Limb (tissue), 2 donors: ENCODE measurements at regions not wholly inside any gene's neighbourhood (a gene's known extent, or its start where the extent isn't known, plus 50 kb on each side); places are given as distances from the start of the nearest gene placed in this dataset.
"Not testable (repeated sequence)": the region's sequence is repeated elsewhere in the genome, so short reads cannot be mapped to it uniquely, and the experiment has no call there.

Experiments used
- DNase-seq, 2 donors: peaks; one replicate each; pipeline ENCODE4 v3.0.0-alpha.2; 2016; ENCODE audit errors: extremely low spot score in 2 of 2

DNA sequence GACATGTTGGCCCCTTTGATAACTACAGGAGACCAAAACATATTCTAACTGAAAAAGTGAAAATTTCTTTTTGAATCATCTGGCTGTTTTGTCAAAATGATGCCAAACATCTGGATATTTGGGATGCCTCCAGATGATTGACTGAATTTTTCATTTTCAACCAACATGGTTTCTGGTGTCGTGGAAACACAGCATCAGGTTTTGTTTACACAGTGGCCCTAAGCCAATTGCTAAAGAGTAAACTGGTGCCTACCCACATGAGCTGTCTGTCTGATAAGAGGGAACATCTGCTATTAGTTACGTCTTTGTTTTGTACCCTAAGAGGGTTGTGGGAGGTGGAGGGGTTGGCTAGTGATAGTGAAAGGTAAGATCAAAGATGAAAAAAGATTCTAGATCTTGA, 204.8 kb downstream of the KCNK2 start:
- DNase-seq = no peak

DNA sequence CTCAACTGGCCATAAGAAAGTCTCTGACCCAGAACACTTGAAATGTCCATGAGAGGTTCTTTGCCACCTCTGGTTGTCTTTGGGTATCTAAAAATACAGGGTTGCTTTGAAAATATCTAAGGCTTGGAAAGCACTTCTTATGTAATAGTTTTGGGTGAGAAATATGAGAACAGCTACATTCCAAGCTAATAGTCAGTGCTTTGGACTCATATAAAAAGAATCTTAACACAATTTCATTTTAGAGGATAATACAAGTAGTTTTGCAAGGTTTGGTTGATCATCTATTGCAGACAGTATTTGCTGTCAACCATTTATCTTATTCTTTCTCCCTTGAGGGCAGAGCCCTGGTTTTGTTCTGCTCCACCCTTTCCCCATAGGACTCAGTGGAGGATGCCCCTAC, 207.5 kb downstream of the KCNK2 start:
- no peak for DNase-seq

- DNase-seq = no peak
Measured at GRCh38 chr1:215292932-215293331, 210.4 kb downstream of the KCNK2 start.

GRCh38 chr1:215306426-215306825, 223.9 kb downstream of the KCNK2 start:
- DNase-seq = no peak

- no peak for DNase-seq
Measured at GRCh38 chr1:215321802-215322201, 239.3 kb downstream of the KCNK2 start.

- DNase-seq = not testable (repeated sequence)
Measured at GRCh38 chr1:215323992-215324391, 241.5 kb downstream of the KCNK2 start.

DNA sequence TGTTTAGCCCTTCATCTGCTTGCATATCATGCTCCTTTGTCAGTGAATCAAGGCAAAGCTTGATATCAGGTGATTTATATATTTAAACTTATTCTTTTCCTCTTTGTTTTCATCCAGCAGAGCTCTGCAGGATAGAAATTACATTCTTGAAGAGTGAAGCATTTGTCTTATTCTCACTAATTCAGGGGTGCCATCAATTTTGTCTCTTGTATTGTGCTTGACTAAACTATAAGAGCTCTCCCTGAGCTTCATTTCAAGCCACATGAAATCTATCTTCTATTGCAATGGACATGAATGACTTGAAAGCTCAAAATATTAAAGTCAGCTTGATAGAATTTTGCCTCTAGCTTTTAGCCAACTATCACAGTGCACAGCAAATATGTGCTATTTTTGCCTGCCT, 236.7 kb upstream of the KCTD3 start:
- DNase-seq = no peak

GRCh38 chr1:215344539-215344938, 222.6 kb upstream of the KCTD3 start:
- DNase-seq = no peak

DNA sequence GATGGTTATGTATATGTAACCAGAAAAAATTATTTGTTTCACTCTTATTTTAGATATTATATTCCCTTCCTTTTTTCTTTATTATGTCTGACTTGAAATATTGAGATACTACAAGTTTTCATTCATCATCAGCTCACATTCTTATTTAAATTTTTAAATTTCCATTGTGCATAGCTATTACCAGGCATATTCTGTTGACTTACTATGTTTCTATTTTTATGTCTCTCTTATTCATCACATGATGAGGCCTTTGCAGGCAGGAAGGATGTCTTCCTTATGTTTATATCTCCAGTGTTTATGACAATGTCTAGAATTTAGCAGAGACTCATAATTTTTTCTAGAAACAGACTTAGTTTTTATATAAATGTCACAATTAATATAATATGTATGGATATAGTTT, 221.9 kb upstream of the KCTD3 start:
- no peak for DNase-seq

DNA sequence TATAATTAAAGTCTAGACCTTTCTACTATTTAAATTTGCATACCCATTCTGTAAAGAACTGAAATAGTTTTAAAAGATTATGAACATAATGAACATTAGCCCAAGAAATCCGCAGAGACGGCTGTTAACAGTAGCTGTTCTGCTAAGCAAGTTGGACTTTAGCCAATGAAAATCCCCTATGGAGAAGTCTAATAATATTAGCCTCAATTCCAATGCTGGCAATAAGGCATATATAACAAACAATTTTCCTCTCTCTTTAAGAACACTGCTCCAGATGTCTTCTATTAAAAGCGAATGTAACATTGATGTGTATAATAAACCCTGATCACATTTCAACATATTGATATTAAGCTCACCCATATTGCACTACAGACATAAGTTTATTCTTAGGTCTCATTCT, 221.3 kb upstream of the KCTD3 start:
- peak in 1 of 2 donors; percentile 45 for DNase-seq

GRCh38 chr1:215357901-215358300, 209.2 kb upstream of the KCTD3 start:
- no peak for DNase-seq

DNA sequence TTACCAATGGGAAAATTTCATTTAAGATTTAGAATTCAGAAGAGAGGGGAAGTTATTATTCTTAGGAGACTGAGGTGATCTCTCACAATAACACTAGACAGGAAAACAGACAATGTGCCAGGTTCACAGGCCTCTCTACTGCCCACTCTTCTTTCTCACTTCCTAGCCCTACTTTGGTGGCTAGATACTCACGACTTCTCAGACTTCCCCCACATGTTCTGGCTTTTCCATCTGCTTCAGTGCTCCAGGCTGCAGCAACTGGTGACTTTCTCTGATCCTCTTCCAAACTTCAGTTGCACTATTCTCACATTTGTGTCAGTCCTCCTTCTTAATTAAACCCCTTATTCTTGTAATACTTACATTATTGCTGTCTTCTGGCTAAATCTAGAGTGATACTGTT, 208.7 kb upstream of the KCTD3 start:
- DNase-seq = no peak

- no peak for DNase-seq
Measured at GRCh38 chr1:215360031-215360430, 207.1 kb upstream of the KCTD3 start.

- DNase-seq = no peak
Measured at GRCh38 chr1:215360758-215361157, 206.3 kb upstream of the KCTD3 start.

DNA sequence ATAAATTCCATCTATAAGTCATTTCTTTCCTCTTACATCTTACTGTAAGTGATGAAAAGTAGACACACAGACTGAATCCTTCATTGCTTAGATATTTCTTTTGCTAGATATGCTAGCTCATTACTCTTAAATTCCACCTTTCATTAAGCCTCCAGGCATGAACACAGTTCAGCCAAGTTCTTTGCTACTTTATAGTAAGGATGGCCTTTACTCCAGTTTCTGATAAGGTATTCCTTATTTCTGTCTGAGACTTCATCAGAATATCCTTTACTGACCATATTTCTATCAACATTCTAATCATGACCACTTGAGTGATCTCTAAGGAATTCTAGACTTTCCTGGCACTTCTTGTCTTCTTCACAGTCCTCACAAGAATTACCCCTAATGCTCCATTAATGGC, 191.7 kb upstream of the KCTD3 start:
- DNase-seq = no peak

DNA sequence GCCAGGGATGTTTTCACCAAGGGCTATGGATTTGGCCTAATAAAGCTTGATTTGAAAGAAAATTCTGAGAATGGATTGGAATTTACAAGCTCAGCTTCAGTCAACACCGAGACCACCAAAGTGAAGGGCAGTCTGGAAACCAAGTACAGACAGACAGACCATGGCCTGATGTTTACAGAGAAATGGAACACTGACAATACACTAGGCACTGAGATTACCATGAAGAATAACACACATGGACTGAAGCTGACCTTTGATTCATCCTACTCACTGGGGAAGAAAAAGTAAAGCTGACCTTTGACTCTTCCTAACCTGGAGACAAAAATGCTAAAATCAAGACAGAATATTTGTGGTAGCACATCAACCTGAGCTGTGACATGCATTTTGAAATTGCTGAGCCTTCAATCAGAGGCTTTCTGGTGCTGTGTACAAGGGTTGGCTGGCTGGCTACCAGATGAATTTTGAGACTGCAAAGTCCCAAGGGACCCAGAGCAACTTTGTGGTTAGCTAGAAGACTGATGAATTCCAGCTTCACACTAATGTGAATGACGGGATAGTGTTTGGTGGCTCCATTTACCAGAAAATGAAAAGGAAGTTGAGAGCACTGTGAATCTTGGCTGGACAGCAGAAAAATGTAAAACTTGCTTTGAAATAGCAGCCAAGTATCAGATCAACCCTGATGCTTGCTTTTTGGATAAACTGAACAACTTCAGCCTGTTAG, 190.4 kb upstream of the KCTD3 start:
- DNase-seq = no peak

DNA sequence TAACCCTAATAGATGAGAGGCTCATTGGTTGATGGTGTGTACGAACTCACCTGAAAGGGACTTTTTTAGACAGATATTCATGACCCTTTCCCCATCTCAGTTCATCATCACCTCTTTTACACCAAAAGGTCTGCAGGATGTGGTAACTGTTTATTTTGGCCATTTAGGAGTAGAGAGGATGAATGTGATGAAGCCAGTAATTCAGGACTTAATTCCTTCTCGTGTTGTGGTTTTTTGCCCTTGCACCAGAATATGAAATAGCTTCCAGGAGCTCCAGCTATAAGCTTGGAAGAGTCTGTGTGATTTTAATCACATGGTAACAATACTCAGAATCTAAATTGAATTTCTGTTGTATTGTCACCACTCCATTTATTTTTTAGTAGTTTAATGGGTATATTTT, 189.4 kb upstream of the KCTD3 start:
- DNase-seq = no peak

GRCh38 chr1:215380566-215380965, 186.5 kb upstream of the KCTD3 start:
- no peak for DNase-seq

DNA sequence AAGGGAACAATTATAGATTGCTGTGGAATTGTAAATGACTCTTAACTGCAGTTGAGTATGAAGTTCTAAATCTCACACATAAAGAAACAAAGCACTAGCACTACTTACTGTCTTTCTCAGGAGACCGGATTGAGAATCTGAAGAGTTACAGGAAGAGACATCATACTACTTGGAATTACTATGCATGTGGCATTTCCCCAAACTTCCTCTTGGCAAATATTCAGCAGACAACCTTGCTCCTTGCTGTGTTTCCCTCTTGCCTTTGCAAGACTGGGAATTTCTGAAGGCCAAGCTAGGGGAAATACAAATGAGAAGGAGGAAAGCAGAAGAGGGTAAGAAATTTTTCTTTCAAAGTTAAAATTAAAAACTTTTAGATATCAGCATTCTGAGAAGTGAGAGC, 173.6 kb upstream of the KCTD3 start:
- DNase-seq = no peak

DNA sequence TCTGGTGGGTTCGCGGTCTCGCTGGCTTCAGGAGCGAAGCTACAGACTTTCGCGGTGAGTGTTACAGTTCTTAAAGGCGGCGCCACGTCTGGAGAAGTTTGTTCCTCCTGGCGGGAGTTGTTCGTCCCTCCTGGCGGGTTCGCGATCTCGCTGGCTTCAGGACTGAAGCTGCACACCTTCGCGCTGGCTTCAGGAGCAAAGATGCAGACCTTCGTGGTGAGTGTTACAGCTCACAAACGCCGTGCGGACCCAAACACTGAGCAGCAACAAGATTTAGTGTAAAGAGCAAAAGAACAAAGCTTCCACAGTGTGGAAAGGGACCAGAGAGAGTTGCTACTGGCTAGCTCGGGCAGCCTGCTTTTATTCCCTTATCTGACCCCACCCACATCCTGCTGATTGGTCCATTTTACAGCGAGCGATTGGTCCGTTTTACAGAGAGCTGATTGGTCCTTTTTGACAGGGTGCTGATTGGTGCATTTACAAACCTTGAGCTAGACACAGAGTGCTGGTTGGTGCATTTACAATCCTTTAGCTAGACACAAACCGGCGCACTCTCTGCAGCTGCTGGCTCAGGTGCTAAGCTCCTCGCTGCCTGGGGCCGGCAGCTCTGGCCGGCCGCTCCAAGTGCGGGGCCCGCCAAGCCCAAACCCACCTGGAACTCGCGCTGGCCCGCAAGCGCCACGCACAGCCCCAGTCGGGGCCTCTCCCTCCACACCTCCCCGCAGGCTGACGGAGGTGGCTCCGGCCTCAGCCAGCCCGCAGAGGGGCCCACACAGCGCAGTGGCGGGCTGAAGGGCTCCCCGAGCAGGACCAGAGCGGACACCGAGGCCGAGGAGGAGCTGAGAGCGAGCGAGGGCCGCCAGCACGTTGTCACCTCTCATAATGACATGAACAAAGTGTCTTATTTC, 172.8 kb upstream of the KCTD3 start:
- no peak for DNase-seq

DNA sequence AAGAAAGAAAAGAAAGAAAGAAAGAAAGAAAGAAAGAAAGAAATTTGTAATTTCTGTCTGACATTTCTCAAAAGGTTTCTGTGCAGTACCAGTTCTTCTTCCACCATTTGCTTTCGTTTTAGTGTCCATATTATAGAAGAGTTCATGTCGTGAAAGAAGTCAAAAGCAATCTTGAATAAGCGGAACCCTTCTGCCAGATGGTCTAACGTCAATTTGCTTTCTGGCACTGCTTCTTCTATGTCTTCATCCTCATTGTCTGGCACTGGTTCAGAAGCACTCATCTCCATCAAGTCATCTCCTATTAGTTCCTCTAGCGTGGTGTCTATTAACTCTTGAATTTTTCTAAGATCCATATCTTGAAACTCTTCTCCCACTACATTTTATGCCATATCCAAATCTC, 170.0 kb upstream of the KCTD3 start:
- no peak for DNase-seq

DNA sequence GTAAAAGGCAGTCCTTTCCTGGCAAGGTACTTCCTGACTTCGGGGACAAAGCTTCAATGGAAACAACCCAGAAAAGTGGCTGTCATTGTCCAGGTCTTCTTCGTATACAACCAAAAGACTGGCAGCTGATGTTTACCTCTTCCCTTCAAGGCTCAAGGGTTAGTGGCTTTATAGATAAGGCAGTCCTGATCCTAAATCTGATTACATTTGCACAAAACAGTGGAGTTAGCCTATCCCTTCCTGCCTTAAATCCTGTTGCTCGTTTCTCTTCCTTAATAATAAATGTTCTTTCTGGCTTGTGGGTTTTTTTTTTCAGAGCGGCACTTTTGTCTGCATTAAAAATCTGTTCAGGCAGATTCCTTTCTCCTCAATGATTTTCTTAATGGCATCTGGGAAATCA, 169.3 kb upstream of the KCTD3 start:
- DNase-seq = no peak

GRCh38 chr1:215399787-215400186, 167.3 kb upstream of the KCTD3 start:
- no peak for DNase-seq
